ENCODE measurements at regions not wholly inside any gene's neighbourhood (a gene's known extent, or its start where the extent isn't known, plus 50 kb on each side); places are given as distances from the start of the nearest gene placed in this dataset.
"Not testable (repeated sequence)": the region's sequence is repeated elsewhere in the genome, so short reads cannot be mapped to it uniquely, and the experiment has no call there.

GRCh38 chr19:28614634-28615545 lies 598.1 kb downstream of the UQCRFS1 start:
- no peak for DNase-seq

- no peak for DNase-seq
Observed at GRCh38 chr19:28612275-28612769, 600.6 kb downstream of the UQCRFS1 start.

- DNase-seq, result not testable (repeated sequence)
Observed at GRCh38 chr19:28611227-28611914, 601.6 kb downstream of the UQCRFS1 start.

- DNase-seq, result no peak
Observed at GRCh38 chr19:28610731-28611130, 602.2 kb downstream of the UQCRFS1 start.

- no peak for DNase-seq
Observed at GRCh38 chr19:28609944-28610343, 603.0 kb downstream of the UQCRFS1 start.

GRCh38 chr19:28609091-28609755 lies 603.7 kb downstream of the UQCRFS1 start:
- DNase-seq, result no peak

- no peak for DNase-seq
Observed at GRCh38 chr19:28608292-28608691, 604.7 kb downstream of the UQCRFS1 start.

GRCh38 chr19:28607066-28607583 lies 605.8 kb downstream of the UQCRFS1 start:
- DNase-seq, result no peak

- no peak for DNase-seq
Observed at GRCh38 chr19:28606269-28607032, 606.5 kb downstream of the UQCRFS1 start.

- DNase-seq, result no peak
Observed at GRCh38 chr19:28605501-28606268, 607.3 kb downstream of the UQCRFS1 start.

GRCh38 chr19:28603453-28603852 lies 609.5 kb downstream of the UQCRFS1 start:
- DNase-seq, result no peak

GRCh38 chr19:28602675-28603298 lies 610.2 kb downstream of the UQCRFS1 start:
- DNase-seq, result no peak

- DNase-seq, result no peak
Observed at GRCh38 chr19:28601723-28602440, 611.1 kb downstream of the UQCRFS1 start.

GRCh38 chr19:28598861-28599260 lies 614.1 kb downstream of the UQCRFS1 start:
- no peak for DNase-seq

GRCh38 chr19:28596561-28597071 lies 616.3 kb downstream of the UQCRFS1 start:
- no peak for DNase-seq

GRCh38 chr19:28595722-28596480 lies 617.0 kb downstream of the UQCRFS1 start:
- no peak for DNase-seq

- DNase-seq, result no peak
Observed at GRCh38 chr19:28594737-28595136, 618.2 kb downstream of the UQCRFS1 start.

GRCh38 chr19:28589991-28590411 lies 623.0 kb downstream of the UQCRFS1 start:
- not testable (repeated sequence) for DNase-seq

- DNase-seq, result no peak
Observed at GRCh38 chr19:28586474-28586873, 626.5 kb downstream of the UQCRFS1 start.
